T-helper 1 cell treated with Interleukin-12 subunit alpha and Interleukin-12 subunit beta and Interleukin-4 antibody, amounts not matched to agents 30 μg/mL and 1 μg/mL, for 36 hours (primary cell): ENCODE measurements at regions not wholly inside any gene's neighbourhood (a gene's known extent, or its start where the extent isn't known, plus 50 kb on each side); places are given as distances from the start of the nearest gene placed in this dataset.
A peak's percentile ranks its signal among the peaks of the same experiment; 100 is the strongest.

Experiments used
- H3K27ac Mint-ChIP-seq: one replicate; pipeline ENCODE4 v1.8.0; 2021; ENCODE audit warnings: mild to moderate bottlenecking, mixed read lengths
- H3K27me3 Mint-ChIP-seq: one replicate; pipeline ENCODE4 v1.8.0; 2021; ENCODE audit warnings: low read depth, mixed read lengths
- H3K36me3 Mint-ChIP-seq: one replicate; pipeline ENCODE4 v1.8.0; 2021; ENCODE audit warnings: low read depth, mixed read lengths
- H3K4me1 Mint-ChIP-seq: one replicate; pipeline ENCODE4 v1.8.0; 2021; ENCODE audit warnings: low read depth, mixed read lengths
- H3K4me3 Mint-ChIP-seq: one replicate; pipeline ENCODE4 v1.8.0; 2021; ENCODE audit warnings: mild to moderate bottlenecking, moderate library complexity, mixed read lengths
- H3K9me3 Mint-ChIP-seq: one replicate; pipeline ENCODE4 v1.8.0; 2021; ENCODE audit warnings: mixed read lengths

DNA sequence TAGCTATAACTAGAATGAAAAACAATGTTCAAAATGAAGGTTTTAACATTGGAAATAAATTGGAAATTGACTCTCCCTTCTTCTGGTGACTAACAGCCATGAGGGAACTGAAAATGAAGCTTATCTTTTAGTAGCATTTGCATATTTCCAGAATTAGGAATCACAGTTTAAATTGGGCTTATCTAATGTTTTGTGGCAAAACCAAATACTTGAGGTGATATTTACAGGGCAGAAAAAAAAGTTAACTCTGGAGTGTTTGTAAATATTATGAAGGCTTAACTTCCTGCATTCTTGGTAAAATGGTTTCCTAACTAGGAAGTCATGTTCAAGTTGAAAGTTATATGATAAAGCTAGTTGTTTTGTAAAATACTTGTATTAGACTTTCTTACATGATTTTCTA, 96.4 kb upstream of the SOX9 start:
- Mint-ChIP-seq H3K27me3 (peaks cover 3% of the 10 kb centered on the region), H3K9me3 (no peaks in the 10 kb centered on the region), H3K36me3 (no peaks in the 10 kb centered on the region), H3K4me3 (no peak overlapping the region), H3K27ac (no peak overlapping the region), H3K4me1 (no peaks in the 10 kb centered on the region)

DNA sequence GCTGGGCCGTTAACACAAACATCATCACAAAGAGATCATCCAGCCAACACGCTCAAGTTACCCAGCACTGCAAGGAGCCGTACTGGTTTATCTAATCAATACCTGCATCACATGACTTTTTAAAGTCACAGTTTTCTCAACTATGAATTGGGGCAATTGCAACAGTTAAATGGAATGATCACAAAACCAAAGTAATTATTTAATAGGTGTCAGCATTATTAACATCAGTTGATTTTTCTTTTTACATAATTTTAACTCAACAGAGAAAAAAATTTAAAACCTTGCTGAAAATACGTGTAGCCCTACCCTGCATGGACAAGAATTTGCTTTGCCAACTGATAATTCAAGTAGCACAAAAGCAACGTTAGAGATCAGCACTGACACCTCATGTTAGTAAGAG, 95.7 kb upstream of the SOX9 start:
- H3K4me3 Mint-ChIP-seq, result no peak overlapping the region
- H3K27ac Mint-ChIP-seq, result no peak overlapping the region
- peaks cover 3% of the 10 kb centered on the region for H3K27me3 Mint-ChIP-seq
- H3K4me1 Mint-ChIP-seq, result peaks cover 5% of the 10 kb centered on the region
- H3K9me3 Mint-ChIP-seq, result no peaks in the 10 kb centered on the region
- H3K36me3 Mint-ChIP-seq, result no peaks in the 10 kb centered on the region

DNA sequence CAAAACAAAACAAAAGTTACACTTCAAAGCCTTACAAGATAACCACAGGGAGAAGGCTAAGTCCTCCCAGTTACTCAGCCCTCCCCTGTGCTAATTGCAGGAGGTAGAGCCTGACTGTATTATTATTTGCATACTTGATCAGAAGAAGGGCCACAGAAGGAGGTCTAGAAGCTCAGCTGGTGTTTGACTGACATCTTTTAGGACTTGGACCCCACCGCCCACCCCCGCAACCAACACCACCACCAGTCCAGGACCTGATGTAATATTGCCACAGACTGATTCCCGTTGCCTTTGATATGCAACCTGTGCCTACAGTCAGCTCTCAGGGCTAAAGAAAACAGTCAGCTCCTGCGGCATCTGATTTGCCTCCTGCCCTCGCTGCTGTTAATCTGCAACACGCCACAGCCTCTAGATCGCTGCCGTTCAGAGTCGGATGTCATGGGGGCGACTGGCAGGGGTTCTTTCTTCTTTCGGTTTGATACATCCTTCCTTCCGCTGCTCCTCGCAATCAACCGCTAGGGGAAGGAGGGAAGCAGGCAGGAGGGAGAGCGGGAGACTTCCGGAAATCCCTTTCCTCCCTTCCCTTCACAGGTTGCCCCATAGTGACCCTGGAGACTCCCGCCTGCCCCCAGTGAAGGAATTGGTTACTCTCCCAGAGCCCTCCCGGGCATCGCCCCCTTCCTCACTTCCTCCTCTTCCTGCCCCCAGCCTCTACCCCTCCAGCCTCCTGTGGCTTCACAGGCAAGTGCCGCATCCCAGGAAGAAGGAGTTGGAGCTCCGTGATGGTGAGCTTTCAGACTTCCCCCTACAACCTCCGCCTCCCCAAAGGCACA, 90.5 kb upstream of the SOX9 start:
- no peaks in the 10 kb centered on the region for H3K9me3 Mint-ChIP-seq
- peaks cover 3% of the 10 kb centered on the region for H3K27me3 Mint-ChIP-seq
- H3K4me3 Mint-ChIP-seq, result peak overlapping the region; percentile 17
- H3K4me1 Mint-ChIP-seq, result peaks cover 8% of the 10 kb centered on the region
- no peaks in the 10 kb centered on the region for H3K36me3 Mint-ChIP-seq
- H3K27ac Mint-ChIP-seq, result no peak overlapping the region

DNA sequence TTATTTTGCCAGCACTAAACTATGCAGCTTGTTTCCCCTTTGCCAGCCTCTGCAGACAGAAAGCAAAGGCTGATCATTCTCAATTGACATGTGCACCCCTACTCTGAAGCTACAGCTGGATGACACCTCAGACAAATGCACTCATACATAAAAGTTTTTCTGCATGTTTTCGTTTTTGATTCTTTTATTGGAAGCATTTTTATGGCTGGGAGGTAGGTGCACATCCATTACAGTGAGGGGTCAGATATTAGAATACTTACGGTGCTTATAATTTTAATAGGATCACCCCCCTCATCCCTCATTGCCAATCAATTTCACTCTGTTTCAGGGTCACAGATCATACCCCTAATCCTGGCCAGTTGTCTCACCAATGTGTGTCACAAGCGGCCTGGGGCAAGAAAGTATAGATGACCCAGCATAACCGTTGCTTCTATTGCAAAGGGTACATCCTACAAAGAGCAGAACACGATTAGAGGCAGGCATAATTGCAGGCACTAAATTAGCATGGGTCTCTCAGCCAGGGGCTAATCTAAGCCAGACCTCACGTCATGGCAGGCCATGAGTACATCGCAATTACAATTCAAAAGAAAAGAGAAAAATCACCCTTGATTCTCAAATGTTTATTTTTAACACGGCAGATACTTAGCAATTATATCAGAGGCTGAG, 89.5 kb upstream of the SOX9 start:
- H3K27me3 Mint-ChIP-seq, result peaks cover 3% of the 10 kb centered on the region
- no peaks in the 10 kb centered on the region for H3K9me3 Mint-ChIP-seq
- peaks cover 8% of the 10 kb centered on the region for H3K4me1 Mint-ChIP-seq
- H3K36me3 Mint-ChIP-seq, result no peaks in the 10 kb centered on the region
- no peak overlapping the region for H3K4me3 Mint-ChIP-seq
- no peak overlapping the region for H3K27ac Mint-ChIP-seq

DNA sequence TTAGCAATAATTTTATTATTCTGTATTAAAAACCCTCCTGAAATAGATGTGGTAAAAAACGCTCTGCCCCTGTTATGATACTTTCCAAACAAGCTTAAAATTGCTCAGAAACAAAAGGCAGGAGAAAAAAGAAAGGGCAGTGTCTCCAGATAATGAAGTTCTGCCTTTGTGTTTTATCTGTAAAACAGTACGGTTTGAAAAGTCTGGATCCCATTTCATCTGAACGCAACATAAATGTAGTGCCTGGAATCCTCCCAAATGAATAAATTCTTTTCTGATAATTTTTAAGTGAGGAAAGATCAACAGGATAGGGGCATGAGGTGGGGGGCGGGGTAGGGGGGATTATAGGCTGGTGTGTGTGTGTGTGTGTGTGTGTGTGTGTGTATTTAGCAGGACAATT, 87.5 kb upstream of the SOX9 start:
- Mint-ChIP-seq H3K36me3 (no peaks in the 10 kb centered on the region), H3K27ac (no peak overlapping the region), H3K9me3 (no peaks in the 10 kb centered on the region), H3K27me3 (no peaks in the 10 kb centered on the region), H3K4me1 (peaks cover 8% of the 10 kb centered on the region), H3K4me3 (no peak overlapping the region)

DNA sequence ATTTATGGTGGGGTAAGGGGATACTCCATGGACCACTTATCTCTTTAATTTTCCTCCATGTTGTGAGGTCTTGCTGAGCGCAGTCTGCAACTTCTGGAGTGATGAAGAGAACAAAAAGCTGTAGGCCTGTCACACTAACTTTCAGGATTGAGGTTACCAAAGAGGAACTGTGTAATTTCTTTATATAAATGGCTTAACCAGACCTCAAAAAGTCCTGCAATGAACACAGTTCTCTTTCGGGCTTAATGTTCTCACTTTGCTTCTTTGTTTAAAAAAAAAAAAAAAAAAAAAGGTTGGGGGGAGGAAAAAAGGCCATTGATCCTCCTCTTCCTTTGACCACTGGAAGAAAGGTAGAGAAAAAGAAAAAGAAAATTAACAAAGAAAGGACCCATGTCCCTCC, 86.8 kb upstream of the SOX9 start:
- no peak overlapping the region for H3K27ac Mint-ChIP-seq
- no peaks in the 10 kb centered on the region for H3K36me3 Mint-ChIP-seq
- peaks cover 8% of the 10 kb centered on the region for H3K4me1 Mint-ChIP-seq
- no peaks in the 10 kb centered on the region for H3K9me3 Mint-ChIP-seq
- no peak overlapping the region for H3K4me3 Mint-ChIP-seq
- H3K27me3 Mint-ChIP-seq, result no peaks in the 10 kb centered on the region

DNA sequence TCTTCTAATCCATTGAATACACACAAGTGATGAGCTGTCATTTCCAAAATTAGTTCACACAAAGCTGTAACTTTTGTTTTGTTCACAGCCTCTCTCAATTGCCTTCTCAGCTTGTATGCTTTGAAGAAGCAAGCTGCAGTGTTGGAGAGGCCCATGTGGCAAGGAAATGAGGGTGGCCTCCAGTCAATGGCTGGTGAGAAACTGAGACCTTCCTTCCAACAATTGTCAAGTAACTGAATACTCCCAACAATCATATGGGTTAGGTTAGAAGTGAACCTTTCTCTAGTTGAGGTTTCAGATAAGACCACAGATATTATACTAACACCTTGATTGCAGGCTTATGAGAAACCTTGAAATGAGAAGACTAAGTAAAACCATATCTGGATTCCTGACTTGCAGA, 82.4 kb upstream of the SOX9 start:
- no peaks in the 10 kb centered on the region for H3K36me3 Mint-ChIP-seq
- no peaks in the 10 kb centered on the region for H3K9me3 Mint-ChIP-seq
- no peaks in the 10 kb centered on the region for H3K4me1 Mint-ChIP-seq
- H3K27me3 Mint-ChIP-seq, result no peaks in the 10 kb centered on the region
- no peak overlapping the region for H3K27ac Mint-ChIP-seq
- H3K4me3 Mint-ChIP-seq, result no peak overlapping the region

DNA sequence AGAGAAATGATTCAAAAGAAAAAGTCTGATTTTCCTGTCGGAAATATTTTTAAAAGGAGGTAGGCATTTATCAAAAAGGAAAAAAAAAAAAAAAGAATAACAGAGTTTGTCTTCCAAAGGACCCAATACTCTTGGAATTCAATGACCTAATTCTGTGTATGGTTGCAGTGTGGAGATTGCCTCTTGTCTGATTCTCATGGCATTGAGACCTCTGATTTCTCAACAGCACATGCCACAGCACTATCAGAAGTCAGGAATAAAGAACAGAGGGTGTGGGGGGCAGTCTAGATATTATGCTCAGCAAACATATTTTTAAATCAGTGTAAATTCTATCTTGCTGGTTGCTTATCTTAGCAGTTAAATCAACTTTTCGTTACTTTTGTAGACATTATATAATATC, 81.3 kb upstream of the SOX9 start:
- no peaks in the 10 kb centered on the region for H3K9me3 Mint-ChIP-seq

DNA sequence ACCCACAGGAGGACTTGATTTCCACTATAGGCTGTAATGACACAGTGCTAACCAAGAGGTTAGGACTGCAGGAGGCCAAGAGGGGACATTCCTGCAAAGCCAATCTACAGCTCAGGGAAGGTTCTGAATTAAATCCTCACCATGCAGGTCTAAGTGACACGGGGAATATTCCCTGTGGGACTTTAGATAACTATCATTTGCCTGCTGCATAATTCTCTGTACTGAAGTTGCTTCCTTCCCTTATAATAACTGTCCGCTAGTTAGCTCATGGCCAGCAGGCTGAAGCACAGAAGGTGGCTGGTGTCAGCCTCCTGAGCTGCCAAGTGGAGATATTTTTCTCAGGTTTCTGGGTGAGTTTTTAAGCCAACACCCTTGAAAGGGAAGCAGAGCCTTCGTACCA, 74.6 kb upstream of the SOX9 start:
- H3K4me1 Mint-ChIP-seq, result no peaks in the 10 kb centered on the region
- no peaks in the 10 kb centered on the region for H3K27me3 Mint-ChIP-seq
- H3K27ac Mint-ChIP-seq, result no peak overlapping the region
- H3K9me3 Mint-ChIP-seq, result peaks cover 7% of the 10 kb centered on the region
- no peaks in the 10 kb centered on the region for H3K36me3 Mint-ChIP-seq
- H3K4me3 Mint-ChIP-seq, result no peak overlapping the region

More for the DNA sequence above, 81.3 kb upstream of the SOX9 start:
- Mint-ChIP-seq H3K36me3 (no peaks in the 10 kb centered on the region), H3K4me3 (no peak overlapping the region), H3K4me1 (no peaks in the 10 kb centered on the region), H3K27me3 (no peaks in the 10 kb centered on the region), H3K27ac (no peak overlapping the region)

DNA sequence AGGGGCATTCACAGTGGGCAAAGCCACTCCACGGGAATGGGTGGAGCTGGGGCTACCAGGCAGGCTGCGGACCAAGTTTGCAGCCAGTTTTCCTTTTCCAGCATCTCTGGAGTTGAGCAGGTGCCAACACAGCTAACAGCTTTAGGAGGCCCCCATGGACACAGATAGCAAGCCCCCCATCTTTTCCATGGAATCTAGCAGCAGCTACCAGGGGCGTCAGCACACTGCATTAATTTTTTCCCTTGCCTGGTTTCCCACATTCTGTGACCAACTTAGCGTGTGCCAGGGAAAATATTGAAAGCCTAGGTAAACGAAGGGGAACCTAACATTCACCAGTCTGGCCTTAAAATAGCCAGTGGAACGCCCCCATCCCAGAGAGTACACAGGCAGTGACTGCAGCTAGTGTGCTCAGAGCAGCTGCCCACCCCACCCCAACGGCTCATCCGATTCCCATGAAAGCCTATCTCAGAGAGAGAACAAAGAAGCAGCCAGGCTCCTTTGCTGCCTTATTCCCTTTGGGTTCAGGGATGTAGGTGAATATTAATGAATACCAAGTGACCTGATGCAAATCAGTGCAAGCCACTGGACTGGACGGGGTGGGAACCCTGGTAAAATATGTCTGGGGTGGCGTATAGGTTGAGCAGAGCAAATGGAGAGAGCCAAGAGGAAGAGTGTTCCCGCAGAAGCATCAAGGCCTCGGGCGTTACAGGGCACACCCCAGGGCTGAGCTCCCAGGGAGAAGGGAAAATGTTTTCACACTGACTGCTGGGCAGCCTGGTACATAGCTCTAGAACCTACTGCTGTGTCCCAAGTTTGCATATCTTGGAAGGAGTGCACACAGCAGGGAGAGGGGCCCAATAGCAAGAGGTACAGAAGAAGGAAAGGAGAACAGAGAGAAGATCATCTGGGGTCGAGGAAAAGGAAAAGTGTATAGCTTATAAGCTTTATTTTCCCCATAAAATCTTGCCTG, 73.9 kb upstream of the SOX9 start:
- no peaks in the 10 kb centered on the region for H3K27me3 Mint-ChIP-seq
- no peaks in the 10 kb centered on the region for H3K4me1 Mint-ChIP-seq
- H3K36me3 Mint-ChIP-seq, result no peaks in the 10 kb centered on the region
- no peak overlapping the region for H3K27ac Mint-ChIP-seq
- H3K9me3 Mint-ChIP-seq, result peaks cover 10% of the 10 kb centered on the region
- no peak overlapping the region for H3K4me3 Mint-ChIP-seq

DNA sequence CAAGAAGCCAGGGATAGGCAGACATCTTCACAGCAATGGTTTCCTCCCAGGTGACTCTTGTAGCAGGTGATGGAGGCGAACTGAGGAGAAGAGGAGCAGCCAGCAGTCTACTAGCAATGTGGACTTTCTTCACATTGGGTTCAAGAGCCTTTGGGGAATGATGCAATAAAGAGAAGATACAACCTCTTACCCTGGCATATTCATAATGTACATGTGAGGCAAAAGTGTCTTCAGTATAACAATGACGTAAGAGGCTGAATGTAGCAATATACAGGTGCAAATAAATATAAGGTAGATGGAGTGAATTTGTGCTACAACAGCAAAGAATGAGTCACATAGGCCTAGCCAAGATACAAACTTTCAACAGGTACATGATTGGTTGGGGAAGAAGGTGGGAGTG, 70.9 kb upstream of the SOX9 start:
- peaks cover 14% of the 10 kb centered on the region for H3K9me3 Mint-ChIP-seq
- no peak overlapping the region for H3K4me3 Mint-ChIP-seq
- no peaks in the 10 kb centered on the region for H3K36me3 Mint-ChIP-seq
- no peak overlapping the region for H3K27ac Mint-ChIP-seq
- H3K27me3 Mint-ChIP-seq, result no peaks in the 10 kb centered on the region
- no peaks in the 10 kb centered on the region for H3K4me1 Mint-ChIP-seq

DNA sequence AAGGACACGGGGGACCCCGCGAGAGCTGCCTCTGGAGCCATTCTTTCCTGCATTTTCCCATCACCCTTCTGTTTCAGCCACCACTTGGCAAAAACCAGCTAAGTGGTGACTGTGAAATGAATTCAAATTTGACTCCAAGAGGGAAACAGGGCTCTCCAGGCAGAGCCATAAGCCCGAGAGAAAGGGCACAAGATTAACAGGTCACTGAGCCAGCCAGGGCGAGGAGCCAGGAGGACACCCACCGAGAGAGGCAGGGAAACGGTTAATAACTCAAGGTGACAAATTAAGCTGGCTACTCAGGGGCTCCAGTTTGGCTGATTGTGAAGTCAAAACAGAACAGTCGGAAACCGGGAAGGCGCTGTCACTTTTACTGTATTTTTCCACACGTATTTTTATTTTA, 67.8 kb upstream of the SOX9 start:
- Mint-ChIP-seq H3K4me1 (no peaks in the 10 kb centered on the region), H3K4me3 (no peak overlapping the region), H3K36me3 (no peaks in the 10 kb centered on the region), H3K27me3 (no peaks in the 10 kb centered on the region), H3K27ac (no peak overlapping the region), H3K9me3 (peaks cover 14% of the 10 kb centered on the region)

DNA sequence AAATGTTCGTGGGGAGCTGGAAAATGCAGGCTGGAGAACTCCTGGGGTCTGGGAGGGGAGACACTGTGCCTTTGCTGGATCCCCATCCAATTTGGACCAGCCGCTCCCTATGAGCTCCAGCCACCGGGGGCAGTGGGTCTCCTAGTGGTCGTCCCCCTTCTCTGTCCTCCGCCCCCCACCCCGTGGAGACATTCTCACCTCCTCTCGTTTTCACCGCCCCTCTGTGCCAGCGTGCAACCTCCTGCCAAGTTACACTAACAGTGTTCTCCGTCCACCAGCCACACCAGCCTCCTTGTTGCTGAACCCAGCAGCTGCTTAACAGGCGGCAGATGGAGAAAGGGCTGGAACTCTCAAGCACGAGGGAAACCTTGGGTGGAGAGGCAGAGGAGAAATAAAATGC, 67.4 kb upstream of the SOX9 start:
- Mint-ChIP-seq H3K27ac (no peak overlapping the region), H3K4me3 (no peak overlapping the region), H3K27me3 (no peaks in the 10 kb centered on the region), H3K9me3 (peaks cover 14% of the 10 kb centered on the region), H3K36me3 (no peaks in the 10 kb centered on the region), H3K4me1 (no peaks in the 10 kb centered on the region)

DNA sequence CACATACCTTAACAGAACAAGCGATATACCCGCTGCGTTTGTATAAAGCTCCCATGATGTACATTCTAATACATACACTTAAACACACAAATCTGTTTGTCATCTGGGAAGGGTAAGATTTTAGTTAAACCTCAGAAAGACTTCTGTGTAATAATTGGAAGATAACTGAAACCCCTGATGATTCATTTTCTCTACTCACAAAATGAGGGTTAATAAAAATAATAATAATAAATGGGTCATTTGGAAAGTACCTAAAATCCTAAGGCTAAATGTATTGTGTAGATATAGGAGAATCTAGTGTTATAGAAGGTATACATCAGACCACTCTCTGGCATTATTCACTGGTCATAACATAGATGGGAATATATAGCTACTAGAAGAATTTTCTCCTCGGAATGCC, 64.7 kb upstream of the SOX9 start:
- H3K27me3 Mint-ChIP-seq, result no peaks in the 10 kb centered on the region
- H3K4me1 Mint-ChIP-seq, result no peaks in the 10 kb centered on the region
- peaks cover 8% of the 10 kb centered on the region for H3K9me3 Mint-ChIP-seq
- no peak overlapping the region for H3K4me3 Mint-ChIP-seq
- no peak overlapping the region for H3K27ac Mint-ChIP-seq
- no peaks in the 10 kb centered on the region for H3K36me3 Mint-ChIP-seq
